Naive thymus-derived CD8-positive, alpha-beta T cell (primary cell): ENCODE measurements at regions not wholly inside any gene's neighbourhood (a gene's known extent, or its start where the extent isn't known, plus 50 kb on each side); places are given as distances from the start of the nearest gene placed in this dataset.
"Not testable (repeated sequence)": the region's sequence is repeated elsewhere in the genome, so short reads cannot be mapped to it uniquely, and the experiment has no call there.

Experiments used
- ATAC-seq, 2 donors: fragments of 150-1000 bp; cut with Tn5 transposase in 1 of 2; sonication (Bioruptor Pico), chemical (Tn5 transposase) in 1 of 2; 1 replicate in 1 of 2; 2 replicates in 1 of 2; pipeline ENCODE4 v1.10.0; 2021; ENCODE audit warnings: mild to moderate bottlenecking in 2 of 2, moderate library complexity in 2 of 2
- POLR2A ChIA-PET: fragments of 350-600 bp; sonication (Branson Sonifier 250); formaldehyde crosslinking; loops from one replicate; lab custom pipeline; 2021; ENCODE audit warnings: antibody characterized with exemption; lab: Charles Lee
- DNase-seq, 10 donors: peaks; one replicate each; pipeline versions ENCODE4 v3.0.0 to v3.0.0-alpha.2; 2020 to 2022
- H3K27ac Mint-ChIP-seq, 10 donors: one replicate each; pipeline ENCODE4 v1.8.0; 2020 to 2022; ENCODE audit warnings: mild to moderate bottlenecking in 10 of 10, mixed read lengths in 10 of 10, moderate library complexity in 4 of 10, inconsistent platforms in 1 of 10
- H3K27me3 Mint-ChIP-seq, 5 donors: one replicate each; pipeline ENCODE4 v1.8.0; 2021 to 2022; ENCODE audit warnings: mixed read lengths in 5 of 5
- H3K36me3 Mint-ChIP-seq, 3 donors: one replicate each; pipeline ENCODE4 v1.8.0; 2020 to 2022; ENCODE audit warnings: mixed read lengths in 3 of 3, mild to moderate bottlenecking in 2 of 3, inconsistent platforms in 1 of 3
- H3K4me1 Mint-ChIP-seq, 4 donors: one replicate each; pipeline ENCODE4 v1.8.0; 2021 to 2022; ENCODE audit warnings: mixed read lengths in 4 of 4
- H3K4me3 Mint-ChIP-seq, 10 donors: one replicate each; pipeline ENCODE4 v1.8.0; 2020 to 2022; ENCODE audit warnings: mild to moderate bottlenecking in 10 of 10, mixed read lengths in 10 of 10, moderate library complexity in 6 of 10, inconsistent platforms in 1 of 10
- H3K9me3 Mint-ChIP-seq, 9 donors: one replicate each; pipeline ENCODE4 v1.8.0; 2020 to 2022; ENCODE audit warnings: mixed read lengths in 9 of 9, mild to moderate bottlenecking in 3 of 9, inconsistent platforms in 1 of 9, moderate library complexity in 1 of 9

- peaks cover 0 to 5% (median 1%) of the 10 kb centered on the region in 4 donors for H3K4me1 Mint-ChIP-seq
- no peak overlapping the region for H3K27ac Mint-ChIP-seq
- H3K36me3 Mint-ChIP-seq, result peaks cover 0 to 11% (median 0%) of the 10 kb centered on the region in 3 donors
- H3K9me3 Mint-ChIP-seq, result peaks cover 0 to 14% (median 5%) of the 10 kb centered on the region in 9 donors
- no peak for ATAC-seq
- POLR2A ChIA-PET, result no interaction called here
- DNase-seq, result no peak
- peaks cover 0 to 5% (median 0%) of the 10 kb centered on the region in 5 donors for H3K27me3 Mint-ChIP-seq
- no peak overlapping the region for H3K4me3 Mint-ChIP-seq
These were observed 85.7 kb upstream of the UBE2E1 start for GRCh38 chr3:23720059-23720458.

GRCh38 chr3:23720885-23721284, 84.9 kb upstream of the UBE2E1 start:
- H3K4me3 Mint-ChIP-seq, result no peak overlapping the region
- peaks cover 0 to 5% (median 1%) of the 10 kb centered on the region in 4 donors for H3K4me1 Mint-ChIP-seq
- H3K36me3 Mint-ChIP-seq, result peaks cover 0 to 6% (median 0%) of the 10 kb centered on the region in 3 donors
- no peak for ATAC-seq
- POLR2A ChIA-PET, result no interaction called here
- H3K9me3 Mint-ChIP-seq, result peaks cover 0 to 10% (median 3%) of the 10 kb centered on the region in 9 donors
- H3K27me3 Mint-ChIP-seq, result peaks cover 0 to 5% (median 0%) of the 10 kb centered on the region in 5 donors
- H3K27ac Mint-ChIP-seq, result no peak overlapping the region
- DNase-seq, result no peak

GRCh38 chr3:23723141-23723540, 82.6 kb upstream of the UBE2E1 start:
- POLR2A ChIA-PET, result no interaction called here
- Mint-ChIP-seq H3K36me3 (no peaks in the 10 kb centered on the region), H3K4me1 (peaks cover 0 to 13% (median 3%) of the 10 kb centered on the region in 4 donors), H3K27ac (no peak overlapping the region), H3K9me3 (no peaks in the 10 kb centered on the region), H3K4me3 (no peak overlapping the region), H3K27me3 (peaks cover 0 to 3% (median 0%) of the 10 kb centered on the region in 5 donors)
- ATAC-seq, result no peak
- DNase-seq, result no peak

- no peak for DNase-seq
- Mint-ChIP-seq H3K36me3 (no peaks in the 10 kb centered on the region), H3K27me3 (peaks cover 0 to 3% (median 0%) of the 10 kb centered on the region in 5 donors), H3K4me1 (peaks cover 0 to 15% (median 3%) of the 10 kb centered on the region in 4 donors), H3K9me3 (no peaks in the 10 kb centered on the region), H3K27ac (no peak overlapping the region), H3K4me3 (no peak overlapping the region)
- POLR2A ChIA-PET, result no interaction called here
- no peak for ATAC-seq
These were observed 81.8 kb upstream of the UBE2E1 start for GRCh38 chr3:23723930-23724329.

- Mint-ChIP-seq H3K27me3 (no peaks in the 10 kb centered on the region), H3K9me3 (no peaks in the 10 kb centered on the region), H3K36me3 (no peaks in the 10 kb centered on the region), H3K27ac (peak overlapping the region in 1 of 10 donors; percentile 22), H3K4me1 (peaks cover 0 to 15% (median 2%) of the 10 kb centered on the region in 4 donors), H3K4me3 (no peak overlapping the region)
- DNase-seq, result no peak
- POLR2A ChIA-PET, result no interaction called here
- no peak for ATAC-seq
These were observed 78.8 kb upstream of the UBE2E1 start for GRCh38 chr3:23726811-23727548.

GRCh38 chr3:23728601-23729117, 77.1 kb upstream of the UBE2E1 start:
- Mint-ChIP-seq H3K9me3 (no peaks in the 10 kb centered on the region), H3K36me3 (no peaks in the 10 kb centered on the region), H3K27ac (peak overlapping the region in 1 of 10 donors; percentile 11), H3K4me3 (no peak overlapping the region), H3K4me1 (peaks cover 0 to 15% (median 2%) of the 10 kb centered on the region in 4 donors), H3K27me3 (peaks cover 0 to 3% (median 0%) of the 10 kb centered on the region in 5 donors)
- POLR2A ChIA-PET, result no interaction called here
- ATAC-seq (no peak), DNase-seq (no peak)

- H3K4me3 Mint-ChIP-seq, H3K36me3 Mint-ChIP-seq, POLR2A ChIA-PET, DNase-seq, H3K9me3 Mint-ChIP-seq, H3K4me1 Mint-ChIP-seq, ATAC-seq, H3K27me3 Mint-ChIP-seq: not testable (repeated sequence)
- H3K27ac Mint-ChIP-seq, result peak overlapping the region in 1 of 10 donors; percentile 13
These were observed 76.4 kb upstream of the UBE2E1 start for GRCh38 chr3:23729362-23729761.

GRCh38 chr3:23734481-23734880, 71.3 kb upstream of the UBE2E1 start:
- Mint-ChIP-seq H3K9me3 (no peaks in the 10 kb centered on the region), H3K27ac (no peak overlapping the region), H3K4me3 (no peak overlapping the region), H3K27me3 (peaks cover 0 to 5% (median 3%) of the 10 kb centered on the region in 5 donors), H3K36me3 (no peaks in the 10 kb centered on the region), H3K4me1 (peaks cover 0 to under 1% (median 0%) of the 10 kb centered on the region in 4 donors)
- DNase-seq (no peak), ATAC-seq (no peak)
- POLR2A ChIA-PET, result no interaction called here

- Mint-ChIP-seq H3K27ac (no peak overlapping the region), H3K36me3 (no peaks in the 10 kb centered on the region), H3K9me3 (no peaks in the 10 kb centered on the region), H3K4me3 (no peak overlapping the region), H3K4me1 (peaks cover 0 to 6% (median 0%) of the 10 kb centered on the region in 4 donors), H3K27me3 (peaks cover 0 to 5% (median 3%) of the 10 kb centered on the region in 5 donors)
- POLR2A ChIA-PET, result no interaction called here
- no peak for DNase-seq
- ATAC-seq, result no peak
These were observed 70.7 kb upstream of the UBE2E1 start for GRCh38 chr3:23735062-23735461.

GRCh38 chr3:23735535-23736326, 70.0 kb upstream of the UBE2E1 start:
- ATAC-seq (no peak), DNase-seq (no peak)
- Mint-ChIP-seq H3K4me3 (no peak overlapping the region), H3K9me3 (no peaks in the 10 kb centered on the region), H3K27me3 (peaks cover 0 to 5% (median 3%) of the 10 kb centered on the region in 5 donors), H3K4me1 (peaks cover 0 to 9% (median 2%) of the 10 kb centered on the region in 4 donors), H3K27ac (no peak overlapping the region), H3K36me3 (no peaks in the 10 kb centered on the region)
- POLR2A ChIA-PET, result no interaction called here

GRCh38 chr3:23738944-23739343, 66.8 kb upstream of the UBE2E1 start:
- Mint-ChIP-seq H3K27ac (no peak overlapping the region), H3K9me3 (no peaks in the 10 kb centered on the region), H3K4me1 (peaks cover 0 to 14% (median 3%) of the 10 kb centered on the region in 4 donors), H3K36me3 (no peaks in the 10 kb centered on the region), H3K27me3 (peaks cover 0 to 5% (median 3%) of the 10 kb centered on the region in 5 donors), H3K4me3 (no peak overlapping the region)
- DNase-seq, result no peak
- ATAC-seq, result no peak
- POLR2A ChIA-PET, result no interaction called here

GRCh38 chr3:23739536-23739935, 66.2 kb upstream of the UBE2E1 start:
- Mint-ChIP-seq H3K27ac (no peak overlapping the region), H3K36me3 (no peaks in the 10 kb centered on the region), H3K27me3 (peaks cover 0 to 5% (median 3%) of the 10 kb centered on the region in 5 donors), H3K4me3 (no peak overlapping the region), H3K4me1 (peaks cover 0 to 14% (median 3%) of the 10 kb centered on the region in 4 donors), H3K9me3 (no peaks in the 10 kb centered on the region)
- POLR2A ChIA-PET, result no interaction called here
- no peak for ATAC-seq
- no peak for DNase-seq

- Mint-ChIP-seq H3K4me3 (no peak overlapping the region), H3K27me3 (peaks cover 0 to 4% (median 4%) of the 10 kb centered on the region in 5 donors), H3K36me3 (no peaks in the 10 kb centered on the region), H3K4me1 (peaks cover 0 to 14% (median 3%) of the 10 kb centered on the region in 4 donors), H3K27ac (peak overlapping the region in 2 of 10 donors; percentile 29 to 65), H3K9me3 (no peaks in the 10 kb centered on the region)
- no peak for DNase-seq
- ATAC-seq, result no peak
- POLR2A ChIA-PET, result no interaction called here
These were observed 65.2 kb upstream of the UBE2E1 start for GRCh38 chr3:23740517-23740965.
